Right renal pelvis (tissue), 4 donors: ENCODE measurements at regions not wholly inside any gene's neighbourhood (a gene's known extent, or its start where the extent isn't known, plus 50 kb on each side); places are given as distances from the start of the nearest gene placed in this dataset.

Experiments used
- DNase-seq, 4 donors: peaks; one replicate each; pipeline ENCODE4 v3.0.0-alpha.2; 2013; ENCODE audit warnings: low read depth in 4 of 4, low spot score in 3 of 4, missing footprints in 1 of 4

GRCh38 chr17:65409381-65409780 lies 152.1 kb downstream of the AXIN2 start:
- no peak for DNase-seq

- DNase-seq = no peak
Measured at GRCh38 chr17:65408050-65408449, 153.4 kb downstream of the AXIN2 start.

GRCh38 chr17:65407017-65407416 lies 154.4 kb downstream of the AXIN2 start:
- DNase-seq = no peak

- no peak for DNase-seq
Measured at GRCh38 chr17:65406552-65406951, 154.9 kb downstream of the AXIN2 start.

- no peak for DNase-seq
Measured at GRCh38 chr17:65405563-65405962, 155.9 kb downstream of the AXIN2 start.

GRCh38 chr17:65404761-65405160 lies 156.7 kb downstream of the AXIN2 start:
- no peak for DNase-seq

GRCh38 chr17:65403626-65404025 lies 157.8 kb downstream of the AXIN2 start:
- no peak for DNase-seq

GRCh38 chr17:65402513-65403496 lies 158.6 kb downstream of the AXIN2 start:
- no peak for DNase-seq

- DNase-seq = no peak
Measured at GRCh38 chr17:65401561-65401960, 159.9 kb downstream of the AXIN2 start.

- no peak for DNase-seq
Measured at GRCh38 chr17:65400701-65401100, 160.7 kb downstream of the AXIN2 start.

- DNase-seq = no peak
Measured at GRCh38 chr17:65398040-65398787, 163.2 kb downstream of the AXIN2 start.

GRCh38 chr17:65395924-65396323 lies 165.5 kb downstream of the AXIN2 start:
- DNase-seq = no peak

- no peak for DNase-seq
Measured at GRCh38 chr17:65394811-65395472, 166.5 kb downstream of the AXIN2 start.

GRCh38 chr17:65393514-65393913 lies 167.9 kb downstream of the AXIN2 start:
- DNase-seq = no peak

- no peak for DNase-seq
Measured at GRCh38 chr17:65389949-65390348, 171.5 kb downstream of the AXIN2 start.

GRCh38 chr17:65389426-65389825 lies 172.0 kb downstream of the AXIN2 start:
- DNase-seq = no peak

- no peak for DNase-seq
Measured at GRCh38 chr17:65388911-65389310, 172.5 kb downstream of the AXIN2 start.

- no peak for DNase-seq
Measured at GRCh38 chr17:65387322-65387721, 174.1 kb downstream of the AXIN2 start.

- DNase-seq = no peak
Measured at GRCh38 chr17:65385726-65386125, 175.7 kb downstream of the AXIN2 start.

GRCh38 chr17:65385071-65385470 lies 176.4 kb downstream of the AXIN2 start:
- DNase-seq = no peak

- DNase-seq = no peak
Measured at GRCh38 chr17:65381152-65381551, 180.3 kb downstream of the AXIN2 start.
